ENCODE measurements at regions not wholly inside any gene's neighbourhood (a gene's known extent, or its start where the extent isn't known, plus 50 kb on each side); places are given as distances from the start of the nearest gene placed in this dataset.

GRCh38 chr2:195413944-195414343 lies 243.1 kb upstream of the SLC39A10 start:
- POLR2A ChIA-PET = no interaction called here
- TF ChIP-seq CTCF (IDR thresholded peaks at IDR 0.05; ENCODE audit: insufficient read depth, low read length, missing control alignments) = no peak
- H3K4me3 ChIP-seq (ENCODE audit: low read depth, low read length) = no peak overlapping the region
- DNase-seq (ENCODE audit: low read depth, low spot score) = no peak
- CTCF ChIA-PET = interaction anchor here (1.2 kb wide), 1 partner anchor 246 kb away, joined by 3 read pairs; no protein-coding TSS in a partner anchor

GRCh38 chr2:195413422-195413821 lies 243.6 kb upstream of the SLC39A10 start:
- no peak overlapping the region for H3K4me3 ChIP-seq (ENCODE audit: low read depth, low read length)
- POLR2A ChIA-PET = no interaction called here
- CTCF ChIA-PET = interaction anchor here (1.2 kb wide), 1 partner anchor 246 kb away, joined by 3 read pairs; no protein-coding TSS in a partner anchor
- TF ChIP-seq CTCF (IDR thresholded peaks at IDR 0.05; ENCODE audit: insufficient read depth, low read length, missing control alignments) = no peak
- DNase-seq (ENCODE audit: low read depth, low spot score) = no peak

- DNase-seq (ENCODE audit: low read depth, low spot score) = peak; percentile 61
- no peak overlapping the region for H3K4me3 ChIP-seq (ENCODE audit: low read depth, low read length)
- POLR2A ChIA-PET = interaction anchor here (1.1 kb wide), 1 partner anchor 245 kb away, joined by 3 read pairs; the partner anchor contains the start of gene SLC39A10
- TF ChIP-seq CTCF (IDR thresholded peaks at IDR 0.05; ENCODE audit: insufficient read depth, low read length, missing control alignments) = no peak
- CTCF ChIA-PET = interaction anchor here (1.8 kb wide), 1 partner anchor 13 kb away, joined by 4 read pairs; no protein-coding TSS in a partner anchor
Observed at GRCh38 chr2:195411219-195411687, 245.8 kb upstream of the SLC39A10 start.

GRCh38 chr2:195410074-195410671 lies 246.9 kb upstream of the SLC39A10 start:
- ChIA-PET CTCF (interaction anchor here (1.8 kb wide), 1 partner anchor 12 kb away, joined by 4 read pairs; no protein-coding TSS in a partner anchor), POLR2A (interaction anchor here (0.5 kb wide), 1 partner anchor 691 kb away, joined by 3 read pairs; no protein-coding TSS in a partner anchor)
- no peak for TF ChIP-seq CTCF (IDR thresholded peaks at IDR 0.05; ENCODE audit: insufficient read depth, low read length, missing control alignments)
- no peak overlapping the region for H3K4me3 ChIP-seq (ENCODE audit: low read depth, low read length)
- DNase-seq (ENCODE audit: low read depth, low spot score) = no peak

- ChIA-PET CTCF (interaction anchor here (1.2 kb wide), 1 partner anchor 251 kb away, joined by 3 read pairs; no protein-coding TSS in a partner anchor), POLR2A (no interaction called here)
- no peak for DNase-seq (ENCODE audit: low read depth, low spot score)
- no peak for TF ChIP-seq CTCF (IDR thresholded peaks at IDR 0.05; ENCODE audit: insufficient read depth, low read length, missing control alignments)
- no peak overlapping the region for H3K4me3 ChIP-seq (ENCODE audit: low read depth, low read length)
Observed at GRCh38 chr2:195408811-195409210, 248.2 kb upstream of the SLC39A10 start.

- TF ChIP-seq CTCF (IDR thresholded peaks at IDR 0.05; ENCODE audit: insufficient read depth, low read length, missing control alignments) = no peak
- no peak overlapping the region for H3K4me3 ChIP-seq (ENCODE audit: low read depth, low read length)
- CTCF ChIA-PET = no interaction called here
- POLR2A ChIA-PET = no interaction called here
- no peak for DNase-seq (ENCODE audit: low read depth, low spot score)
Observed at GRCh38 chr2:195408196-195408595, 248.8 kb upstream of the SLC39A10 start.

Data from AG04449 (cell line).